C4-2B (cell line): ENCODE measurements at regions not wholly inside any gene's neighbourhood (a gene's known extent, or its start where the extent isn't known, plus 50 kb on each side); places are given as distances from the start of the nearest gene placed in this dataset.

Source experiments
- H3K27ac ChIP-seq: fragments of 450-650 bp; 2 replicates; pipeline ENCODE4 v1.5.1; 2017
- CTCF ChIP-seq: fragments of 450-650 bp; conservative IDR thresholded peaks from 2 replicates; pipeline ENCODE4 v1.5.1; 2017; ENCODE audit warnings: mild to moderate bottlenecking
- ZFX ChIP-seq: fragments of 450-650 bp; IDR thresholded peaks from 2 replicates; pipeline ENCODE4 v1.6.1; 2017

GRCh38 chr16:50909831-50910735 is 168.2 kb downstream of the CYLD start:
- H3K27ac ChIP-seq = no peak overlapping the region

GRCh38 chr16:50908468-50908867 is 166.6 kb downstream of the CYLD start:
- no peak overlapping the region for H3K27ac ChIP-seq
- TF ChIP-seq CTCF (no peak), ZFX (no peak)

More at GRCh38 chr16:50909831-50910735, 168.2 kb downstream of the CYLD start:
- no peak for TF ChIP-seq CTCF
- TF ChIP-seq ZFX = no peak

GRCh38 chr16:50906454-50906853 is 164.6 kb downstream of the CYLD start:
- no peak for TF ChIP-seq CTCF
- no peak overlapping the region for H3K27ac ChIP-seq

GRCh38 chr16:50902457-50902856 is 160.6 kb downstream of the CYLD start:
- no peak overlapping the region for H3K27ac ChIP-seq

GRCh38 chr16:50901062-50901461 is 159.2 kb downstream of the CYLD start:
- TF ChIP-seq CTCF (no peak), ZFX (no peak)

More at GRCh38 chr16:50902457-50902856, 160.6 kb downstream of the CYLD start:
- TF ChIP-seq ZFX (no peak), CTCF (no peak)

GRCh38 chr16:50900391-50900942 is 158.6 kb downstream of the CYLD start:
- H3K27ac ChIP-seq = no peak overlapping the region
- TF ChIP-seq ZFX = no peak

More at GRCh38 chr16:50901062-50901461, 159.2 kb downstream of the CYLD start:
- H3K27ac ChIP-seq = no peak overlapping the region

GRCh38 chr16:50899951-50900350 is 158.1 kb downstream of the CYLD start:
- no peak for TF ChIP-seq ZFX
- no peak for TF ChIP-seq CTCF

More at GRCh38 chr16:50899951-50900350, 158.1 kb downstream of the CYLD start:
- H3K27ac ChIP-seq = no peak overlapping the region
